Endodermal cell (in vitro differentiated cells): ENCODE measurements at regions not wholly inside any gene's neighbourhood (a gene's known extent, or its start where the extent isn't known, plus 50 kb on each side); places are given as distances from the start of the nearest gene placed in this dataset.

Source experiments
- DNase-seq: peaks from one replicate; pipeline ENCODE4 v3.0.0-alpha.2; 2017
- H3K27ac ChIP-seq: 2 replicates; pipeline ENCODE4 v1.5.1; 2013; ENCODE audit warnings: mild to moderate bottlenecking, low read depth, low read length, moderate library complexity
- H3K27me3 ChIP-seq: 2 replicates; pipeline ENCODE4 v1.6.1; 2013; ENCODE audit warnings: mild to moderate bottlenecking, low read length, moderate library complexity; ENCODE audit not compliant: insufficient read depth, control insufficient read depth, poor library complexity, severe bottlenecking
- H3K36me3 ChIP-seq: 2 replicates; pipeline ENCODE4 v1.7.0; 2013; ENCODE audit warnings: mild to moderate bottlenecking, low read length, moderate library complexity; ENCODE audit not compliant: control insufficient read depth, insufficient read depth
- H3K4me1 ChIP-seq: one replicate; pipeline ENCODE4 v1.7.0; 2013; ENCODE audit warnings: low read length; ENCODE audit not compliant: control insufficient read depth, insufficient read depth
- H3K4me3 ChIP-seq: 2 replicates; pipeline ENCODE4 v1.5.1; 2013; ENCODE audit warnings: mild to moderate bottlenecking, low read length, moderate library complexity
- H3K9ac ChIP-seq: 2 replicates; pipeline ENCODE4 v1.6.1; 2013; ENCODE audit warnings: mild to moderate bottlenecking, low read length, moderate library complexity; ENCODE audit not compliant: poor library complexity, severe bottlenecking; ENCODE audit errors: extremely low read depth
- H3K9me3 ChIP-seq: 2 replicates; pipeline ENCODE4 v1.6.1; 2013; ENCODE audit warnings: mild to moderate bottlenecking, low read length, moderate library complexity; ENCODE audit not compliant: control insufficient read depth
- H3K27ac Mint-ChIP-seq: 2 replicates; pipeline ENCODE4 v1.8.0; 2020; ENCODE audit warnings: mixed read lengths
- H3K27me3 Mint-ChIP-seq: 2 replicates; pipeline ENCODE4 v1.8.0; 2021; ENCODE audit warnings: mild to moderate bottlenecking, mixed read lengths; ENCODE audit not compliant: insufficient read depth
- H3K36me3 Mint-ChIP-seq: 2 replicates; pipeline ENCODE4 v1.8.0; 2020; ENCODE audit warnings: low read depth, mixed read lengths
- H3K4me1 Mint-ChIP-seq: 2 replicates; pipeline ENCODE4 v1.8.0; 2020; ENCODE audit warnings: mixed read lengths
- H3K4me3 Mint-ChIP-seq: 2 replicates; pipeline ENCODE4 v1.8.0; 2020; ENCODE audit warnings: mild to moderate bottlenecking, moderate library complexity, mixed read lengths
- H3K9me3 Mint-ChIP-seq: 2 replicates; pipeline ENCODE4 v1.8.0; 2020; ENCODE audit warnings: mild to moderate bottlenecking, mixed read lengths
- WGBS, 2 experiments: methylation state at CpG; one replicate each; pipeline versions ENCODE4 v1.1.5 to v1.1.7; 2013; ENCODE audit warnings: missing lambda C conversion rate in 2 of 2, mixed read lengths in 1 of 2; ENCODE audit not compliant: insufficient coverage in 1 of 2, insufficient read length in 1 of 2; 5-methylcytosine and 5-hydroxymethylcytosine counted together
- TF ChIP-seq, protein P1 (sequence below): fragments of 200-600 bp; sonication (generic); conservative IDR thresholded peaks from 2 replicates; pipeline ENCODE4 v1.5.0; 2021; ENCODE audit warnings: antibody characterized with exemption, mild to moderate bottlenecking

GRCh38 chr7:37570145-37570544 lies 113.4 kb upstream of the GPR141 start:
- Mint-ChIP-seq H3K9me3 (no peaks in the 10 kb centered on the region), H3K27me3 (no peaks in the 10 kb centered on the region), H3K4me3 (no peak overlapping the region), H3K36me3 (no peaks in the 10 kb centered on the region), H3K4me1 (no peaks in the 10 kb centered on the region), H3K27ac (no peak overlapping the region)
- Histone ChIP-seq H3K27ac (no peak overlapping the region), H3K36me3 (no peaks in the 10 kb centered on the region), H3K27me3 (no peaks in the 10 kb centered on the region), H3K9ac (no peak overlapping the region), H3K4me1 (no peaks in the 10 kb centered on the region), H3K4me3 (no peak overlapping the region), H3K9me3 (no peaks in the 10 kb centered on the region)
- DNase-seq = no peak
- TF ChIP-seq, protein P1, sequence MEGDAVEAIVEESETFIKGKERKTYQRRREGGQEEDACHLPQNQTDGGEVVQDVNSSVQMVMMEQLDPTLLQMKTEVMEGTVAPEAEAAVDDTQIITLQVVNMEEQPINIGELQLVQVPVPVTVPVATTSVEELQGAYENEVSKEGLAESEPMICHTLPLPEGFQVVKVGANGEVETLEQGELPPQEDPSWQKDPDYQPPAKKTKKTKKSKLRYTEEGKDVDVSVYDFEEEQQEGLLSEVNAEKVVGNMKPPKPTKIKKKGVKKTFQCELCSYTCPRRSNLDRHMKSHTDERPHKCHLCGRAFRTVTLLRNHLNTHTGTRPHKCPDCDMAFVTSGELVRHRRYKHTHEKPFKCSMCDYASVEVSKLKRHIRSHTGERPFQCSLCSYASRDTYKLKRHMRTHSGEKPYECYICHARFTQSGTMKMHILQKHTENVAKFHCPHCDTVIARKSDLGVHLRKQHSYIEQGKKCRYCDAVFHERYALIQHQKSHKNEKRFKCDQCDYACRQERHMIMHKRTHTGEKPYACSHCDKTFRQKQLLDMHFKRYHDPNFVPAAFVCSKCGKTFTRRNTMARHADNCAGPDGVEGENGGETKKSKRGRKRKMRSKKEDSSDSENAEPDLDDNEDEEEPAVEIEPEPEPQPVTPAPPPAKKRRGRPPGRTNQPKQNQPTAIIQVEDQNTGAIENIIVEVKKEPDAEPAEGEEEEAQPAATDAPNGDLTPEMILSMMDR = no peak
- WGBS, 2 experiments = 76 to 98% methylated on average over 3 to 6 of the region's 6 CpGs

DNA sequence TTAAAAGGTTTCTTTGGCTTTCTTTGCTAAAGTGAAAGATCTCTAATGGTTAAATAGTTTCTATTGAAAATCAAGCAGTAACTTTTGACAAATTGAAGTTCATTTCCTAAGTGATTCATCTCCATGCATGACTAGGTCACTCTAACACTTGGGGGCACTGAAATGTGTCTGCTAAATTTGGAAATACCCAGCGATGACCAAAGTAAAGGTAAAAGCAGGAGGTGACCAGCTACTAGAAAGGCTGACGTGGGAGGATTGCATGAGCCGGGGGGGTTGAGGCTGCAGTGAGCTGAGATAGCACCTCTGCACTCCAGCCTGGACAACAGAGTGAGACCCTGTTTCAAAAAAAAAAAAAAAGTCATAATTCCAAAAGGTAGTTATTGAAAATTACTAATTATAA lies 111.8 kb upstream of the GPR141 start:
- no peaks in the 10 kb centered on the region for H3K9me3 Mint-ChIP-seq
- TF ChIP-seq, protein P1 = no peak
- Histone ChIP-seq H3K9me3 (no peaks in the 10 kb centered on the region), H3K36me3 (no peaks in the 10 kb centered on the region), H3K9ac (no peak overlapping the region), H3K27ac (no peak overlapping the region), H3K27me3 (no peaks in the 10 kb centered on the region), H3K4me1 (no peaks in the 10 kb centered on the region), H3K4me3 (no peak overlapping the region)
- H3K4me3 Mint-ChIP-seq = no peak overlapping the region
- H3K27ac Mint-ChIP-seq = no peak overlapping the region
- 92% methylated on average over 3 of the region's 3 CpGs for WGBS, 2 experiments
- no peak for DNase-seq
- no peaks in the 10 kb centered on the region for H3K36me3 Mint-ChIP-seq
- peaks cover 1% of the 10 kb centered on the region for H3K4me1 Mint-ChIP-seq
- H3K27me3 Mint-ChIP-seq = no peaks in the 10 kb centered on the region

GRCh38 chr7:37577412-37577811 lies 106.2 kb upstream of the GPR141 start:
- no peaks in the 10 kb centered on the region for H3K4me1 ChIP-seq
- WGBS, 2 experiments = 94 to 98% methylated on average over 2 of the region's 2 CpGs
- Mint-ChIP-seq H3K27ac (no peak overlapping the region), H3K36me3 (no peaks in the 10 kb centered on the region), H3K9me3 (no peaks in the 10 kb centered on the region), H3K4me3 (no peak overlapping the region), H3K4me1 (peaks cover 9% of the 10 kb centered on the region), H3K27me3 (no peaks in the 10 kb centered on the region)
- DNase-seq = no peak
- no peak overlapping the region for H3K27ac ChIP-seq
- no peaks in the 10 kb centered on the region for H3K9me3 ChIP-seq
- no peaks in the 10 kb centered on the region for H3K36me3 ChIP-seq
- TF ChIP-seq, protein P1 = no peak
- no peak overlapping the region for H3K9ac ChIP-seq
- H3K4me3 ChIP-seq = no peak overlapping the region
- H3K27me3 ChIP-seq = no peaks in the 10 kb centered on the region
